ENCODE measurements at regions not wholly inside any gene's neighbourhood (a gene's known extent, or its start where the extent isn't known, plus 50 kb on each side); places are given as distances from the start of the nearest gene placed in this dataset.

DNA sequence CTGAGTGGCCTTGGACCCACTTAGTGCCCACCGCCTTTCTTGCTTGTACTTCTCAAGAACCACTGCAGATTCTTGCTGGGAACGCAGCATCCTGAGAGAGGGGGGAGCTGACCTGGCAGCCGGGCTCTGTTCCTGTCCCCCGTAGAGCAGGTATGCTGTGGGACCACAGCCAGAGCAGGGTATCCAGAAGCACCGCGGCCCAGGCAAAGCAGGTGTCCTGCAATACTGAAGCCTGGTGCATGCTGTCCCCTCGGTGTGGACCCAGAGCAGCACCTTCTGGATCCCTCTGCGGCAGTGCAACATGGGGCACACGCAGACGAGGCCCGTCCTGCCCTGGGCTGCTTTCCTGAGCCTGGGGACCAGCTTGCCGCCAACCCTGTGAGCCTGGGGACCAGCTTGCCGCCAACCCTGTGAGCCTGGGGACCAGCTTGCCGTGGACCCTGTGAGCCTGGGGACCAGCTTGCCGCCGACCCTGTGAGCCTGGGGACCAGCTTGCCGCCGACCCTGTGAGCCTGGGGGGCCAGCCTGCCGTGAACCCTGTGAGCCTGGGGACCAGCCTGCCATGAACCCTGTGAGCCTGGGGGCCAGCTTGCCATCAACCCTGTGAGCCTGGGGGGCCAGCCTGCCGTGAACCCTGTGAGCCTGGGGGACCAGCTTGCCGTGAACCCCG is 60.9 kb upstream of the ADGRA1 start:
- in situ Hi-C loops (cut with MboI; ENCODE audit: low sequenced_read_pairs, unreplicated experiment) = no loop called here
- TF ChIP-seq, protein P1, sequence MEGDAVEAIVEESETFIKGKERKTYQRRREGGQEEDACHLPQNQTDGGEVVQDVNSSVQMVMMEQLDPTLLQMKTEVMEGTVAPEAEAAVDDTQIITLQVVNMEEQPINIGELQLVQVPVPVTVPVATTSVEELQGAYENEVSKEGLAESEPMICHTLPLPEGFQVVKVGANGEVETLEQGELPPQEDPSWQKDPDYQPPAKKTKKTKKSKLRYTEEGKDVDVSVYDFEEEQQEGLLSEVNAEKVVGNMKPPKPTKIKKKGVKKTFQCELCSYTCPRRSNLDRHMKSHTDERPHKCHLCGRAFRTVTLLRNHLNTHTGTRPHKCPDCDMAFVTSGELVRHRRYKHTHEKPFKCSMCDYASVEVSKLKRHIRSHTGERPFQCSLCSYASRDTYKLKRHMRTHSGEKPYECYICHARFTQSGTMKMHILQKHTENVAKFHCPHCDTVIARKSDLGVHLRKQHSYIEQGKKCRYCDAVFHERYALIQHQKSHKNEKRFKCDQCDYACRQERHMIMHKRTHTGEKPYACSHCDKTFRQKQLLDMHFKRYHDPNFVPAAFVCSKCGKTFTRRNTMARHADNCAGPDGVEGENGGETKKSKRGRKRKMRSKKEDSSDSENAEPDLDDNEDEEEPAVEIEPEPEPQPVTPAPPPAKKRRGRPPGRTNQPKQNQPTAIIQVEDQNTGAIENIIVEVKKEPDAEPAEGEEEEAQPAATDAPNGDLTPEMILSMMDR (IDR thresholded peaks at IDR 0.05; ENCODE audit: borderline replicate concordance, control extremely low read depth, extremely low read depth, insufficient read depth, missing control alignments) = no peak
- no peak for DNase-seq (ENCODE audit: low spot score)

DNA sequence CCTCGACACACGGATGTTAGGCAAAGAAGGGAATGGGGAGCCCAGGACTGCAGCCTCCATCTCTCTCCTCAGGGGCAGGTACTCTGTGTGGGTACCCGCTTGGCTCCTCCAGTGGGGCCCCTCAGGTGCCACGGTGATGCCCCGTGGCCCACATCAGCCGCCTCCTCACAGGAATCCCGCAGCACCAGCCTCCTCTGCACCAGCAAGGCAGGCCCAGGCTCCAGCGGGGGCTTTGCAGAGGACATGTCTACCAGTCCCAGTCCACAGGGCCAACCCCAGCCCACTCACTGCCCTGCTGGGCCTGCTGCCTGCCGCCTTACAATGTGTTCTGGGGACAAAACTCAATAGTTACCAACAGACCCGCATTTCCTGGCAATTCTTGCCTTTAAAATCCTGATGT is 61.6 kb upstream of the ADGRA1 start:
- TF ChIP-seq, protein P1 (IDR thresholded peaks at IDR 0.05; ENCODE audit: borderline replicate concordance, control extremely low read depth, extremely low read depth, insufficient read depth, missing control alignments) = no peak
- no peak for DNase-seq (ENCODE audit: low spot score)
- in situ Hi-C loops (cut with MboI; ENCODE audit: low sequenced_read_pairs, unreplicated experiment) = no loop called here

DNA sequence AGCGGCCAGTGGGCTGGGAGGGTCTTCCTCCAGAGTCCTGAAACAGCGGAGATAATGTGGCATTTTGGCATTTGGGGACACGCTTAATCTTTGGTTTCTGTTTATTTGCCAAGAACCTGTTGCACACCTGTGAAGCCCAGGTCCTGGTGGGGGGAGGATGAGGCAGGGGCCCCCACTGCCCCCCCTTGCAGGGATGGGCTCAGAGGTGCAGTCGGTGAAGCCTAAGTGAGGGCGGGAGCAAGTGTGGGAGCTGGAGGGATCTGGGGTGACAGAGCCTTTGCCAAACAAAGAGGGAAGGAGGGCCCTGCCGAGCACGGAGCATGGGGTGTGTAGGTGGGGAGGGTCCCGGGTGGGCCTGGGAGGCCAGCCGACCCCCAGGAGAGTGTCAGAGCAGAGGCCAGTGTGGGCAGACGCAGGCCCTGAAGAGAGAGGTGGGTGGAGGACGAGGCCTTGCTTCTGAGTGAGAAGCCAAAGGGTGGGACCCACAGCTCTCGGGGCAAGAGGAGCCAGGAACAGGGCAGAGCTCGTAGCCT is 62.1 kb upstream of the ADGRA1 start:
- no peak for DNase-seq (ENCODE audit: low spot score)
- in situ Hi-C loops (cut with MboI; ENCODE audit: low sequenced_read_pairs, unreplicated experiment) = no loop called here
- TF ChIP-seq, protein P1 (IDR thresholded peaks at IDR 0.05; ENCODE audit: borderline replicate concordance, control extremely low read depth, extremely low read depth, insufficient read depth, missing control alignments) = no peak

DNA sequence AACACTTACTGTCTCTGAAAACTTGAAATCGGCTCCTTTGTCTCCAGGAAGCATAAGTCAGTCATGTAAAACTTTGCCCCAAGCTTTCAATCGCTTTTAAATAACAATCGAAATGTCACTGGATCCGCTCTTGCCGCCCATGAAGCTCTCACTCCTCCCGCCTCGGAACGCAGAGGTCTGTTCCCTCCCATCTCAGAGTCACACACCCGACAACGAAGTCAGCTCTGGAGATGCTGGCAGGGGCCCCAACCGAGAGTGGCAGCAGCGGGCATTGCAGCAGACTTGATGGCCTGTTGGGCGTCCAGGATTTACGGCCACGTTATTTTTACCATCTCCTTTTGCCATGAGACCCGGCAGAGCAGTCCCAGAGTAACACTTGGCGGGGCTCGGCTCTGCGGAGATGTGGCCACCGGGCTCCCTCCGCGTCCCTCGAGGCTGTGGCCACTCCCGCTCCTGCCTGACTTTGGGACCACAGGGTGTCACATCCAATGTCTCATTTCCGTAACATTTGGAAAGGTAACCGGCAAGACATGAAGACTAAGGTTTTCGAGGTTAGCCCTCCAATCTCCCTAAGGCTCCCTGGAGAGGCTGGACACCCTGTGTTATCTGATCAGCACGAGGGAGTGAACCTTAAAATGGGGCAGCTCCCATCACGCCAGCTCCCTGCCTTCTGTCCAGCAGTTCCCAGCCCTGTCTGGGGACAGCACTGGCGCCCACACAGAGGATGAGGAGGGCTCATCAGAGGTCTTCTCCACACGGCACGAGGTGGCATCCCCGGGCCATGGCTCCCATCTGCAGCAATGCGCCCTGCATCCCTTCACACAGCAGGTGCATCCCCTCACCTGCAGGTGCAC is 62.8 kb upstream of the ADGRA1 start:
- in situ Hi-C loops (cut with MboI; ENCODE audit: low sequenced_read_pairs, unreplicated experiment) = no loop called here
- no peak for DNase-seq (ENCODE audit: low spot score)
- TF ChIP-seq, protein P1 (IDR thresholded peaks at IDR 0.05; ENCODE audit: borderline replicate concordance, control extremely low read depth, extremely low read depth, insufficient read depth, missing control alignments) = no peak

DNA sequence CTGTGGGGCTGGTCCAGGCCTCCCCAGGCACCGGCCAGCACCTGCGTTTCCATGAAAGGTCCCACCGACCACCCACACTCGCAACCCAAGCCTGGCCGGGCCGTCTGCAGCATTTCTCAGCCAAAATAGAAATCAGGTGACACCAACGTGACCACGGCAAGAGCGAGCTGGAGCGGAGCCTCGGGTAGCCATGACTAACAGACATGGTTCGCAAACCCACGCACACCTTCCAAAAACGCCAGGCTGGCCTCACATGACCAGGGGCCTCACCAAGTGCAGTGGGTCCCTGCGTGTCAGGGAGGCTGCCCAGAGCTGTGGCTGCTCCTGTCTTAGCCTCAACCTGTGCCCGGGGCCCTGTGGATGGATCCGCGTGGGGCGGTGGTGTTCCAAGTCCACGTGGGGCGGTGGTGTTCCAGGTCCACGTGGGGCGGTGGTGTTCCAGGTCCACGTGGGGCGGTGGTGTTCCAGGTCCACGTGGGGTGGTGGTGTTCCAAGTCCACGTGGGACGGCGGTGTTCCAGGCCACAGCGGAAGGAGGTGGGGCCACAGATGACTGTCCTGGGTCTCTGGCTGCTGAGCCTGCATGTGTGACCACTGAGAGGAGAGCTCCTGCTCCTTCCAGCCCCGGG is 64.4 kb upstream of the ADGRA1 start:
- in situ Hi-C loops (cut with MboI; ENCODE audit: low sequenced_read_pairs, unreplicated experiment) = no loop called here
- TF ChIP-seq, protein P1 (IDR thresholded peaks at IDR 0.05; ENCODE audit: borderline replicate concordance, control extremely low read depth, extremely low read depth, insufficient read depth, missing control alignments) = no peak
- DNase-seq (ENCODE audit: low spot score) = no peak

DNA sequence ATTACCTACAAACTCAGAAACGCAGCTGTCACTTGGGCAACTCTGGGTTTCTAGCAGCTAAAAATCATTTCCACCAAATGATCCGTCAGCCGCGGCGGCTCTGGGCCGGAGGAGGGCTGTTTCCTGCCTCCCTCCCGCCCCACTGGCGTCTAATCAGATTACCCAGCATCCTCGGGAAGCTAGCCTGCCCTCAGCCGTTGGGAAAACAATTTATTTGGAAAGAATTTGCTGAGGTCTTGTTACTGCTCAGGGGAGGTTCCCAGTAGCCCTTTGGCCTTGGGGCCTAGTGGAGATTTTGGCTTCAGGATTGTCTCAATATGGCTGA is 65.0 kb upstream of the ADGRA1 start:
- TF ChIP-seq, protein P1 (IDR thresholded peaks at IDR 0.05; ENCODE audit: borderline replicate concordance, control extremely low read depth, extremely low read depth, insufficient read depth, missing control alignments) = no peak
- DNase-seq (ENCODE audit: low spot score) = no peak
- in situ Hi-C loops (cut with MboI; ENCODE audit: low sequenced_read_pairs, unreplicated experiment) = no loop called here
